ENCODE measurements at regions not wholly inside any gene's neighbourhood (a gene's known extent, or its start where the extent isn't known, plus 50 kb on each side); places are given as distances from the start of the nearest gene placed in this dataset.

GRCh38 chr10:58980826-58981415 lies 195.5 kb upstream of the PHYHIPL start:
- TF ChIP-seq NR2C2 (CRISPR knock-in tag; IDR thresholded peaks at IDR 0.05) (no peak), ZBTB21 (CRISPR knock-in tag; IDR thresholded peaks at IDR 0.05; ENCODE audit: borderline replicate concordance) (no peak), ELF4 (CRISPR knock-in tag; IDR thresholded peaks at IDR 0.05; ENCODE audit: low read depth) (no peak), TEAD1 (CRISPR knock-in tag; IDR thresholded peaks at IDR 0.05) (no peak), ZNF317 (CRISPR knock-in tag; IDR thresholded peaks at IDR 0.05; ENCODE audit: borderline replicate concordance, low read depth) (no peak), ZNF232 (CRISPR knock-in tag; IDR thresholded peaks at IDR 0.05) (no peak), CREM (CRISPR knock-in tag; IDR thresholded peaks at IDR 0.05) (no peak), JUN (CRISPR knock-in tag; IDR thresholded peaks at IDR 0.05) (no peak), ZNF396 (CRISPR knock-in tag; IDR thresholded peaks at IDR 0.05; ENCODE audit: borderline replicate concordance) (no peak), ZNF263 (CRISPR knock-in tag; IDR thresholded peaks at IDR 0.05; ENCODE audit: low read depth) (no peak), ZBTB43 (CRISPR knock-in tag; IDR thresholded peaks at IDR 0.05) (no peak), PREB (CRISPR knock-in tag; IDR thresholded peaks at IDR 0.05; ENCODE audit: borderline replicate concordance) (no peak), ZNF671 (CRISPR knock-in tag; IDR thresholded peaks at IDR 0.05) (no peak)
- ATAC-seq (no peak), DNase-seq (ENCODE audit: low spot score) (no peak)
- Mint-ChIP-seq H3K27ac (no peak overlapping the region), H3K36me3 (no peaks in the 10 kb centered on the region), H3K9me3 (no peaks in the 10 kb centered on the region), H3K4me3 (no peak overlapping the region), H3K27me3 (ENCODE audit: low read depth) (no peaks in the 10 kb centered on the region), H3K4me1 (peaks cover 34% of the 10 kb centered on the region)
- ChIA-PET POLR2A (no interaction called here), CTCF (interaction anchor here (1.3 kb wide), 1 partner anchor 13 kb away, joined by 6 read pairs; no protein-coding TSS in a partner anchor)

- Mint-ChIP-seq H3K9me3 (no peaks in the 10 kb centered on the region), H3K4me3 (no peak overlapping the region), H3K27ac (no peak overlapping the region), H3K36me3 (no peaks in the 10 kb centered on the region), H3K27me3 (ENCODE audit: low read depth) (peaks cover under 1% of the 10 kb centered on the region; the same call in 1 of the 2 replicates), H3K4me1 (peaks cover 44% of the 10 kb centered on the region)
- CTCF ChIA-PET = interaction anchor here (1.0 to 1.3 kb wide), 4 partner anchors 14 to 30 kb away, joined by 3 to 6 read pairs (median 6); no protein-coding TSS in a partner anchor
- POLR2A ChIA-PET = no interaction called here
- 0 out of 2 replicates have a peak, but pooled peaks have one; percentile 45 for TF ChIP-seq TEAD1 (CRISPR knock-in tag; IDR thresholded peaks at IDR 0.05)
- no peak for TF ChIP-seq GTF2I (CRISPR knock-in tag; conservative IDR thresholded peaks at IDR 0.05)
- DNase-seq (ENCODE audit: low spot score) (no peak), ATAC-seq (peak; percentile 82)
Observed at GRCh38 chr10:58981846-58982245, 194.6 kb upstream of the PHYHIPL start.

GRCh38 chr10:58982470-58983239 lies 193.8 kb upstream of the PHYHIPL start:
- H3K4me3 Mint-ChIP-seq = no peak overlapping the region
- no peak overlapping the region for H3K27ac Mint-ChIP-seq
- CTCF ChIA-PET = interaction anchor here (0.6 to 1.3 kb wide), 5 partner anchors 15 to 248 kb away, joined by 3 to 6 read pairs (median 6); no protein-coding TSS in a partner anchor
- POLR2A ChIA-PET = no interaction called here
- no peak for TF ChIP-seq CREB1 (CRISPR knock-in tag; IDR thresholded peaks at IDR 0.05)
- DNase-seq (ENCODE audit: low spot score) (no peak), ATAC-seq (no peak)
- H3K9me3 Mint-ChIP-seq = no peaks in the 10 kb centered on the region
- peaks cover 45% of the 10 kb centered on the region for H3K4me1 Mint-ChIP-seq
- H3K36me3 Mint-ChIP-seq = no peaks in the 10 kb centered on the region
- peaks cover 3% of the 10 kb centered on the region; the same call in 1 of the 2 replicates for H3K27me3 Mint-ChIP-seq (ENCODE audit: low read depth)

- ATAC-seq (0 out of 2 replicates have a peak, but pooled peaks have one; percentile 23), DNase-seq (ENCODE audit: low spot score) (no peak)
- H3K4me3 Mint-ChIP-seq = no peak overlapping the region
- peaks cover 43% of the 10 kb centered on the region for H3K4me1 Mint-ChIP-seq
- TF ChIP-seq FOXK1 (CRISPR knock-in tag; IDR thresholded peaks at IDR 0.05) (no peak), ZNF121 (CRISPR knock-in tag; IDR thresholded peaks at IDR 0.05) (no peak)
- peaks cover 16% of the 10 kb centered on the region for H3K9me3 Mint-ChIP-seq
- H3K27me3 Mint-ChIP-seq (ENCODE audit: low read depth) = peaks cover 3% of the 10 kb centered on the region; the same call in 1 of the 2 replicates
- H3K36me3 Mint-ChIP-seq = peaks cover 12% of the 10 kb centered on the region
- ChIA-PET POLR2A (no interaction called here), CTCF (no interaction called here)
- no peak overlapping the region for H3K27ac Mint-ChIP-seq
Observed at GRCh38 chr10:58985216-58985615, 191.2 kb upstream of the PHYHIPL start.
